Neural progenitor cell (in vitro differentiated cells): ENCODE measurements at regions not wholly inside any gene's neighbourhood (a gene's known extent, or its start where the extent isn't known, plus 50 kb on each side); places are given as distances from the start of the nearest gene placed in this dataset.

ENCODE experiments used
- EZH2 ChIP-seq: fragments of 200-600 bp; sonication (generic); IDR thresholded peaks from 2 replicates; pipeline ENCODE4 v1.6.1; 2017; ENCODE audit warnings: antibody characterized with exemption, mild to moderate bottlenecking, moderate library complexity
- TF ChIP-seq, protein P1 (sequence below): fragments of 200-600 bp; sonication (generic); IDR thresholded peaks from 2 replicates; pipeline ENCODE4 v1.5.1; 2017; ENCODE audit warnings: antibody characterized with exemption, mild to moderate bottlenecking

DNA sequence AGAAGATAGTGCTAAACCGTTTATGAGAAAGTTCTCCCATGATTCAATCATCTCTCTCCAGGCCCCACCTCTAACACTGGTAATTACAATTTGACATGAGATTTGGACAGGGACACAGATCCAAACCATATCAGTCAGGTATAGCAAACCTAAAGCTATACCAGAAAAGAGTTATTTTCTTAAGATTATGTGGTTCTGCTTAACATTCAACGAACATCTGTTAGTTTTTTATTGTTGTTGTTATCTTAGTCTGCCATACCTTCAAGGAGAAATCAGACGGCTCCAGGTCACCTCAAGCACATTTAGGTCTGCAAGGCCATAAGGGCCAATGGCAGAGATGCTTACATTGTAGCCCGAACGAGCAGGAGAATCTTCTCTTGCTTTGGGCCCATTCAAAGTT, 89.5 kb upstream of the ETV3 start:
- TF ChIP-seq, protein P1, sequence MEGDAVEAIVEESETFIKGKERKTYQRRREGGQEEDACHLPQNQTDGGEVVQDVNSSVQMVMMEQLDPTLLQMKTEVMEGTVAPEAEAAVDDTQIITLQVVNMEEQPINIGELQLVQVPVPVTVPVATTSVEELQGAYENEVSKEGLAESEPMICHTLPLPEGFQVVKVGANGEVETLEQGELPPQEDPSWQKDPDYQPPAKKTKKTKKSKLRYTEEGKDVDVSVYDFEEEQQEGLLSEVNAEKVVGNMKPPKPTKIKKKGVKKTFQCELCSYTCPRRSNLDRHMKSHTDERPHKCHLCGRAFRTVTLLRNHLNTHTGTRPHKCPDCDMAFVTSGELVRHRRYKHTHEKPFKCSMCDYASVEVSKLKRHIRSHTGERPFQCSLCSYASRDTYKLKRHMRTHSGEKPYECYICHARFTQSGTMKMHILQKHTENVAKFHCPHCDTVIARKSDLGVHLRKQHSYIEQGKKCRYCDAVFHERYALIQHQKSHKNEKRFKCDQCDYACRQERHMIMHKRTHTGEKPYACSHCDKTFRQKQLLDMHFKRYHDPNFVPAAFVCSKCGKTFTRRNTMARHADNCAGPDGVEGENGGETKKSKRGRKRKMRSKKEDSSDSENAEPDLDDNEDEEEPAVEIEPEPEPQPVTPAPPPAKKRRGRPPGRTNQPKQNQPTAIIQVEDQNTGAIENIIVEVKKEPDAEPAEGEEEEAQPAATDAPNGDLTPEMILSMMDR = no peak
- no peak for TF ChIP-seq EZH2
